ENCODE measurements at regions not wholly inside any gene's neighbourhood (a gene's known extent, or its start where the extent isn't known, plus 50 kb on each side); places are given as distances from the start of the nearest gene placed in this dataset.

DNA sequence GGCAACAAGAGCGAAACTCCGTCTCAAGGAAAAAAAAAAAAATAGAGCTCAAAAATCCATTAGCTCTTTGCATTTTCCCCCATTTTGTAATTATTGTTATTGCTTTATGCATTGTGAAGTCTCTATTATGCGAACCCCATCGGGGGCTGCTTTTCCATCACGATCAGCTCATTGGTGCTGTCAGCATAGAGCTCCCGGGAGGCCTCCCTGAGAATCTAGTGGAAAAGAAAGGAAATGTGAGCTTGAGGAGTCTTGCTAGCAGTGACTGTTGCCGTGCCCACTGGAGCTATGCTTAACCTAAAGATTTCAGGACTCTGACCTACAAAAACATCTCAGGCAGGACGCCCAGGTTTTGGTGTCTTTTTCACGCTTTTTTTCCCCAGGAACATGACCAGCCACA is 102.6 kb upstream of the NDUFV2 start:
- TF ChIP-seq, protein P1, sequence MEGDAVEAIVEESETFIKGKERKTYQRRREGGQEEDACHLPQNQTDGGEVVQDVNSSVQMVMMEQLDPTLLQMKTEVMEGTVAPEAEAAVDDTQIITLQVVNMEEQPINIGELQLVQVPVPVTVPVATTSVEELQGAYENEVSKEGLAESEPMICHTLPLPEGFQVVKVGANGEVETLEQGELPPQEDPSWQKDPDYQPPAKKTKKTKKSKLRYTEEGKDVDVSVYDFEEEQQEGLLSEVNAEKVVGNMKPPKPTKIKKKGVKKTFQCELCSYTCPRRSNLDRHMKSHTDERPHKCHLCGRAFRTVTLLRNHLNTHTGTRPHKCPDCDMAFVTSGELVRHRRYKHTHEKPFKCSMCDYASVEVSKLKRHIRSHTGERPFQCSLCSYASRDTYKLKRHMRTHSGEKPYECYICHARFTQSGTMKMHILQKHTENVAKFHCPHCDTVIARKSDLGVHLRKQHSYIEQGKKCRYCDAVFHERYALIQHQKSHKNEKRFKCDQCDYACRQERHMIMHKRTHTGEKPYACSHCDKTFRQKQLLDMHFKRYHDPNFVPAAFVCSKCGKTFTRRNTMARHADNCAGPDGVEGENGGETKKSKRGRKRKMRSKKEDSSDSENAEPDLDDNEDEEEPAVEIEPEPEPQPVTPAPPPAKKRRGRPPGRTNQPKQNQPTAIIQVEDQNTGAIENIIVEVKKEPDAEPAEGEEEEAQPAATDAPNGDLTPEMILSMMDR (IDR thresholded peaks at IDR 0.05; ENCODE audit: low read depth, low read length, missing input control) = no peak
- no peak for TF ChIP-seq GABPA (IDR thresholded peaks at IDR 0.05 in 1 of 2, conservative IDR thresholded peaks at IDR 0.05 in 1 of 2)
- no peak for TF ChIP-seq NR2F2 (IDR thresholded peaks at IDR 0.05)
- no peak for TF ChIP-seq RAD21 (IDR thresholded peaks at IDR 0.05)
